GM12892 (cell line): ENCODE measurements at regions not wholly inside any gene's neighbourhood (a gene's known extent, or its start where the extent isn't known, plus 50 kb on each side); places are given as distances from the start of the nearest gene placed in this dataset.

Experiments
- DNase-seq: peaks from one replicate; pipeline ENCODE4 v3.0.0; 2011; ENCODE audit not compliant: insufficient read length
- FAIRE-seq: peaks from 2 replicates; lab custom pipeline; 2011; peaks lifted over from hg19 to GRCh38; lab: Jason Lieb, UNC
- POLR2A ChIP-seq: IDR thresholded peaks from 2 replicates; pipeline ENCODE4 v1.6.1; 2011; ENCODE audit warnings: low read depth, low read length, control low read depth
- POLR2AphosphoS5 ChIP-seq: IDR thresholded peaks from 2 replicates; pipeline ENCODE4 v1.6.1; 2011; ENCODE audit warnings: low read depth, low read length, control low read depth
- TAF1 ChIP-seq: IDR thresholded peaks from 2 replicates; pipeline ENCODE4 v1.6.1; 2011; ENCODE audit warnings: low read depth, mild to moderate bottlenecking, control low read depth, low read length, borderline replicate concordance

DNA sequence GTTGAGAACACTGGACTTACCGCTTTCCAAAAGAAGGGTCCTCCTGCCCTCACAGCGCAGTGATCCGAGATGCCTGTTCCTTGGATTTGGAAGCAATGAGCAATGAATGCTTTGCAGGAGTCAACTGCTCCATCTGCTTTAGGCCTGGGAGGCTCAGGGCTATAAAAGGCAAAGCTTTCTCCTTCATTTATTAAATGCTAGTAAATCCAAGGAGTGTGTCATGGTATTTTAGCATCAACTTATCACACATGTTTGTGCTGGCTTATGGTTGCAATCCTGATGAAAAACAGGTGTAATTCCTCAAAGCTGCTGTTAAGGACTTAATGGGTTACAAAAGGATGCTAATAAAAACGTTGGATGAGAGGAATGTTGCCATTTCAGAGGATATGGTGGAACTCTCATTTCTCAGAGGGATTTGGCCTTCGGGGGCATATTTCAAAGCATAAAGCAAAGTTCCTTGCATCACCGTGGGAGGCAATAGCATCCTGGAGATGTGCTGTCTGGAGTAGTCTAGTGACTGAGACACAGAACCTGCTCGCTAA lies 158.5 kb upstream of the TPM1 start:
- FAIRE-seq, result no peak
- no peak for DNase-seq
- TF ChIP-seq TAF1 (no peak), POLR2A (no peak), POLR2AphosphoS5 (no peak)

DNA sequence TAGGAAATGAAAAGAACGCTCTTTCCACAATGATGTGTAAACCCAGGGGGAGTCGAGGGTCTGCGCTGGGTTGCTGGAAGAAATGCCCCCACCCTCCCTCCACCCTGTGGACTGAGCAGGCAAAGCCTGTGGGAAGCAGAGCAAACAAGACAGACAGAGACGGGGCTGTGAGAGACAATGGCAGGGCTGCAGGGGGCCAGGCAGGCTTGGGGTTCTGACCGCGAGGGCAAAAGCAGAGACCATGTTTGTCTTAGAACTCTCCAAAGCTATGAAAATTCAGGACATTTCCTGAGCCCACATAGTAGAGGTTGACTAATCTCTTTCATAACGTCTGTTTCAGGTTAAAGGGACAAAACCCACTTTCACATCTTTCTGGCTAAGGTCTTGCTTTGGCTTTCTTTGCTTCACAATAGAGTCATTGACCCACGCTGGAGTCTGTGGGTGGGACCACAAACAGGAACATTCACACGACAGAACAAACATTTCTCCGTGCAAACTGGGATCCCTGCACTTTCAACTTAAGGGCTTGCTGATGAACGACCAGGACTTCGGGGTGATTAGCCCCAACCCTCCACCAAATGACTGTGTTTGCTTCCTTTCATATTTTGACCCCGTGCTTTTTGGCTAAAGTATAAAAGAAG lies 156.0 kb upstream of the TPM1 start:
- FAIRE-seq (no peak), DNase-seq (no peak)
- TF ChIP-seq TAF1 (no peak), POLR2A (no peak), POLR2AphosphoS5 (no peak)

- TF ChIP-seq POLR2AphosphoS5 (no peak), POLR2A (no peak), TAF1 (no peak)
- no peak for DNase-seq
- FAIRE-seq, result no peak
These were observed 155.4 kb upstream of the TPM1 start for GRCh38 chr15:62887113-62887570.

DNA sequence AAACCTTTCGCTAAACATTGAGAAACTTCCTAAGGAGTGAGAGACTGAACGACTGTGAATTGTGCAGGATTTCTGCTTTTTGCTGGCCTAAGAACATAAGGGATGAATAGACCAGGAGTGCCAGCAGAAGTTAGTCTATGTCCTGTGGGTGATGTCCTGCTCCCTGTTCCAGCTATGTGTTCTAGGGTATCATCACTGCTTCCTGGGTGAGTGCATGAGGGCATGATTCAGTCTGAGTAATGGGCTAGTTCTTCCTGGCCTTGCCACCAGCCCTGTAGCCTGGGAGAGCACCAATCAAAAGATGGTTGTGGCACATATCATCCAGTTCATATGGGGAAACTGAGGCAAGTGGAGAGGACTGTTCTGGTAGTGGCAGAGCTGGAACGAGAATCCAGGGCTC lies 153.9 kb upstream of the TPM1 start:
- FAIRE-seq (no peak), DNase-seq (no peak)
- TF ChIP-seq POLR2AphosphoS5 (no peak), TAF1 (no peak)

DNA sequence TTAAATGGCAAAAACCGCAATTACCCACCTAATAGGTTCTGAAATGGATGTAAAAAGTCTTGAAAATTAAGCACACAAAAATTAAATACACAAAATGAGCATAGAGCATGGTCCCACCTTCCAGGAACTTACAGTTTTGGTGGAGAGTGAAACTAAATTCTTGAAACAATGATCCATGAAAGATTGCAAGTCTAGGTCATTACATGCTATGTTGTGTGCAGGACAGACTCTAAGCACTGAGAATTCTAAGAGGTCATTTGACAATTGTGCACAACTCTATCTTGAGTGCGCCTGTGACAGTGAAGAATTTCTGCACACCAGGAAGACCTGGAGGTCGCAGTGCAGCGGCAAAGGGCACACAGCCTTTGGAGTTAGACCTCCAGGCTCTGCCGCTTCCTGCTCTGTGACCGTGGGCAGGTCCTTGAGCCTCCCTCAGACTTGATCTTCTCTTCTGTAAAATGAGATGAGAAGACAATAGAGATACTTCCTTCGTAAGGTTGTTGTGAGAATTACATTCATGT lies 153.3 kb upstream of the TPM1 start:
- no peak for FAIRE-seq

DNA sequence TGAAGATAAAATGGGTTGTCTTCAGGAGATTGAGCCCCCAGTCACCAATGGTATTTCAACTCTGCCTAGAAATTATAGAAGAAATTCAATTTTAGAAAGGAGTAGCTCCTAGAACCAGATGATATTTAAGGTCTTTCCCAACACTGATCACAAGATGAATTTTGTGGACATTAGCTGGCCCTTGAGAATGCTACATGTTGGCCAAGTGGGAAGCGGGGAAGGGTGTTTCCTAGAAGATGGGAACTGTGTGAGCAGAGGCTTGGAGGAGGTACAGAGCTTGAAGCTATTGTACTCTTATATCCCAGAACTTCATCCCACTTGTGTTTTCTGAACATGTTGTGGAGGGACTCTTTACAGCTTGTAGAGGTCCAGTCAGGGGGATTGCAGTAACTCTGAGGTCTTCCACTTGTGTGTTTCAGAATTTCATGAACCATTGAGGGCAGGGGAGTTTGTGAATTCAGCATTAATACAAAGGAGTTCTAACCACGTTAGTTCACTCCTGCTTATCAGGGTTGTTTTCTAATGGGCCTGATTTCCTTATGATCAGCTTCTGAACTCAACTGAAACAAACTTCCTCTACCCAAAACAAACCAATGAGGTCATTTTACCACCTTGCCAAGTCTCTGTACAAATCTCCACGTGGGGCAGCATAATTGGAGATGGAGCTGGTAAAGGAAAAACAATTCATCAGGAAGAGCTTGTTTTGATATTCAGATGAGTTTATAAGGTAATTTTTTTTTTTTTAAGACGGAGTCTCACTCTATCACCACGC lies 152.6 kb upstream of the TPM1 start:
- no peak for DNase-seq

More for the DNA sequence above, 153.3 kb upstream of the TPM1 start:
- DNase-seq, result no peak
- TF ChIP-seq TAF1 (no peak), POLR2A (no peak), POLR2AphosphoS5 (no peak)

GRCh38 chr15:62894322-62895085 lies 148.0 kb upstream of the TPM1 start:
- no peak for FAIRE-seq
- TF ChIP-seq POLR2AphosphoS5 (no peak), TAF1 (no peak), POLR2A (no peak)
- DNase-seq, result no peak

More for the DNA sequence above, 152.6 kb upstream of the TPM1 start:
- no peak for FAIRE-seq
- TF ChIP-seq POLR2A (no peak), TAF1 (no peak), POLR2AphosphoS5 (no peak)

GRCh38 chr15:62895139-62895866 lies 147.2 kb upstream of the TPM1 start:
- TF ChIP-seq TAF1, result no peak
- TF ChIP-seq POLR2AphosphoS5, result no peak
- no peak for TF ChIP-seq POLR2A
- no peak for DNase-seq
- FAIRE-seq, result no peak

GRCh38 chr15:62895905-62896316 lies 146.6 kb upstream of the TPM1 start:
- FAIRE-seq, result no peak
- no peak for DNase-seq
- TF ChIP-seq TAF1 (no peak), POLR2AphosphoS5 (no peak), POLR2A (no peak)

DNA sequence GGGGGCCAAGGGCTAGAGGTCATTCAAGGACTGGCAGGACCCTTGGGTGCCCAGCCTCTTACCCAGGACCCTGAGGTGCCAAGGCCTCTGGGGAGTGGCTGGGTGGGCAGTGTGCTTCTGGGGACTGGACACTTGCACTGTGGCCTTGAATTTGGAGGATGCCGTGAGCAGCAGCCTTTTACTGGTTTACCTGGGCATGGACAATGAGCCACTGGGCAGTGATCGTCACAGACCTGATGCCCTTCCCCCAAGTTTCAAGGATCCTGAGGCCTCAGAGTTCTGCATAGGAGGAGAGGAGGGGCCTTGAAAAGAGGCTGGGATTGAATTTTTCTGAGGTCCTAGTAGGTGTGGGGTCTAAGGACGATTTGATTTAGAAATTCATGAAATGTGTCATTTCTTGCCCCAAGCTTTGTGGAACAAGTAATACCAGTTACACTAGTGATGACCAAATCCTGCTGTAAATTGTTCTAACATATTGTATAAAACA lies 146.1 kb upstream of the TPM1 start:
- FAIRE-seq (no peak), DNase-seq (no peak)
- TF ChIP-seq POLR2A, result no peak
- TF ChIP-seq TAF1, result no peak
- no peak for TF ChIP-seq POLR2AphosphoS5

GRCh38 chr15:62896969-62897486 lies 145.5 kb upstream of the TPM1 start:
- FAIRE-seq (no peak), DNase-seq (no peak)
- TF ChIP-seq POLR2A, result no peak
- TF ChIP-seq POLR2AphosphoS5, result no peak
- TF ChIP-seq TAF1, result no peak
